Medulla oblongata (tissue), 1 donor: ENCODE measurements at regions not wholly inside any gene's neighbourhood (a gene's known extent, or its start where the extent isn't known, plus 50 kb on each side); places are given as distances from the start of the nearest gene placed in this dataset.
"Not testable (repeated sequence)": the region's sequence is repeated elsewhere in the genome, so short reads cannot be mapped to it uniquely, and the experiment has no call there.

Experiments used
- DNase-seq: peaks from one replicate; pipeline ENCODE4 v3.0.0-alpha.2; 2015; ENCODE audit errors: extremely low spot score

GRCh38 chr4:170804930-170805329 lies 715.2 kb upstream of the AADAT start:
- no peak for DNase-seq

- DNase-seq: no peak
Measured at GRCh38 chr4:170803492-170803891, 713.7 kb upstream of the AADAT start.

DNA sequence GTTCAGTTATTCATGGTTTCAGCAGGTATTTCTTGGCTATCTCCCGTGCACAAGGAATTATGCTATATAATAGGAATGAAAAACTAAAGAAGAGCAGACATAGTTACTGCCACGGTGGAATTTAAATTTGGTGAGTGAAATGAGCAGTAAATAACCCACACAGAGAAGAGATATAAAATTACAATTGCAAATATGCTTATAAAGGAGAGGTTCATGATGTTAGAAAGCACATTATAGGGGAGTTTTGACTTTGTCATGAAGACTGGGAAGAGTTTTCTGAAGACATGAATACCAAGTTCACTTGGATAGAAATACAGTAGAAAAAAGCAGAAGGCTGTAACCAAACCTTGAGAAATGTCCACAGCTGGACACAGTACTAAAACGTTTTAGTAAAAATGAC lies 712.0 kb upstream of the AADAT start:
- no peak for DNase-seq

- no peak for DNase-seq
Measured at GRCh38 chr4:170794525-170794924, 704.8 kb upstream of the AADAT start.

- DNase-seq: not testable (repeated sequence)
Measured at GRCh38 chr4:170788540-170789051, 698.8 kb upstream of the AADAT start.

DNA sequence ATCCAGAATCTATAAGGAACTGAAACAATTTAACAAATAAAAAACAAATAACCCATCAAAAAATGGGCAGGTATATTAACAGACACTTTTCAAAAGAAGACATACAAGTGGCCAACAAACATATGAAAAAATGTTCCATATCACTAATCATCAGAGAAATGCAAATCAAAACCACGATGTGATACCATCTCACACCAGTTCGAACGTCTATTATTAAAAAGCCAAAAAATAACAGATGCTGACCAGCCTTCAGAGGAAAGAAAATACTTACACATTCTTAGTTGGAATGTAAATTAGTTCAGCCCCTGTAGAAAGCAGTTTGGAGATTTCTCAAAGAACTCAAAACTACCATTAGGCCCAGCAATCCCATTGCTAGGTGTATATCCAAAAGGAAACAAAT lies 687.9 kb upstream of the AADAT start:
- DNase-seq: no peak

- no peak for DNase-seq
Measured at GRCh38 chr4:170776983-170777382, 687.2 kb upstream of the AADAT start.

GRCh38 chr4:170775851-170776250 lies 686.1 kb upstream of the AADAT start:
- no peak for DNase-seq

DNA sequence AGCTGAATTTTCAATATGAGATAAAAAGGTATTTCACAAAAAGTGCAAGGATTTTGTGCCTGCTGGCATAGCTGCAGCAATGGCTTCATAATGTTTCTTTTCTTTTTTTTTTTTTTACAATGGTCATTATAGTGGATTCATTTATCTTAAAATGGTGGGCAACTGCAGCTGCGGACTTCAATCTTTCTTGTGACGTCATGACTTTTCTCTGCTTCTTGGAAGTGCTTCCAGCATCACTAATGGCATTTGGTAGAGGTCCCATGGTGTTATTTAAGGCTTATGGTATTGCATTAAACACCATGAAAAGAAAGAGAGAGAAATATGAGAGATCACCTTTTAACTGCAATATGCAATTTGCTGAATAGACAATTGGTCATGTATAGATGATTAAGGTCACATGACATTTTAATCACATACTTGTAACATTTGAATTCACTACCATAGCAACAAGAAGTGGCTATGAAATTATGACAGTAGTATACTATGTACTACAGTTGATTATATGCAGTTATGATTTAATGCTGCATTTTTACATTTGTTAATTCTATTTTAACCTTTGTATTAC lies 684.0 kb upstream of the AADAT start:
- DNase-seq: no peak

GRCh38 chr4:170772429-170772828 lies 682.7 kb upstream of the AADAT start:
- no peak for DNase-seq

- no peak for DNase-seq
Measured at GRCh38 chr4:170770664-170771063, 680.9 kb upstream of the AADAT start.

GRCh38 chr4:170769862-170770261 lies 680.1 kb upstream of the AADAT start:
- DNase-seq: no peak

DNA sequence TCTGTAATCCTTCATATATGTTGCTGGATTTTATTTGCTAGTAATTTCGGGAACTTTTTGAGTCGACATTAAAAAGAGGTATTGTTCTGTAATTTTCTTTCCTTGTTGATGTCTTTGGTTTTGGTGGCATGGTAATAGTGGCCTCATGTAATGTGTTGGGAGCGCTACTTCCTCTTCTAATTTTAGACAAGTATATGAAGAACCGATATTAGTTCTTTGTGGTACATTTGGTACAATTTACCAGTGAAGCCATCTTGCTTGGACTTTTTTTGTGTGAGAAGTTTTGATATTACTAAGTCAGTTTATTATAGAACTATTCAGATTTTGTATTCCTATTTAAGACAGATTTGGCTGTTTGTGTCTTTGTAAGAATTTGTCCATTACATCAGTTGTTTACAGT lies 669.2 kb upstream of the AADAT start:
- no peak for DNase-seq

DNA sequence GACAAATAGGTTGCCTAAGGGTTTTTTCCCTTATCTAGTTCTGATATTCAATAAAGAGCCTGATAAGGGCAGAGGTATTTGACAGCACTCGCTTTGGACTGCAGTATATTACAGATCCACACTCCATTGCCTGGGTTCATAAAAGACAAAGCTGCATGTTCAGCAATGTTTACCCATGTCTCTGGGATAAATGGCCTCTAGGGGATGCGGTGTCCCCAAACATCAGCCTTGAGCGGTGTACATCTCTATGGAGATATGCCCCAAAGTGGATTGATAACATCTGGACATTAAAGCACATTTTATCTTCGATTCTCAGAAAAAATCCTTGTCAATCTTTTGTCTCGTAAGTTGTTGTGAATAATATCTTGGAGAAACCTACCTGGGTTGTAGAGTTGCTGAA lies 660.8 kb upstream of the AADAT start:
- no peak for DNase-seq

DNA sequence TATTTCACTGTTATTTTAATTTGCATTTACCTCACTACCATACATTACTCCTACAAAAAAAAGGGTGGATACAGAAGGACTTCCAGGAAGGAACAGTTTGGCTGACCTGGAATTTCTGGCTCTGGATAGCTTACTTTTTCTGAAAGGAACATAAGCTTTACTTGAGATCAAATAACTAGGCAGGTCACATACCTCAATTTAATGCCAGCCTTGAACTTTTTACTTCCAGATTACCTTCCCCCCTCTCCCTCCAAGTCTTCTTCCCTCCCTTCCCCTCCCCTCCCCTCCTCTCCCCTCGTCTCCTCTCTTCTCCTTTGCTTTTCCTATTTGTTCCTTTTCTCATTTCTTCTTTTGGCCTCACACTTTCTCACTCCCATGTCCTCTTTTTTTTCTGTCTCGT lies 659.2 kb upstream of the AADAT start:
- DNase-seq: no peak

- DNase-seq: no peak
Measured at GRCh38 chr4:170743633-170744032, 653.9 kb upstream of the AADAT start.

DNA sequence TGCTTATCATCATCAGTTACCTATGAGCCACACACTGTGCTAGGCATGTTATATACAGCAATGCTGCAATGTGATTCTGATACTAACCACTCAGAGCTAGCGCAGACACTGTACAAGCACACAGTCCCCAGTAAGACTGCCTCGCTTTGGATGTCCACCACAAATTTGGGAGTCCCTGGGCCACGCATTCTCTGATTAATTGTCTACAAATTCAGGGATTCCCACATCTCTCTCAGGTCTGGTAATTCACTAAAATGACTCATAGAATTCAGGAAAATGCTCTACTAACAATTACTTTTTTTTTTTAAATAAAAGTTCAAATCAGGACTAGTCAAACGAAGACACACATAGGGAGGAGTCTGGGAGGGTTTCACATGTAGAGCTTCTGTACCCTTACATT lies 652.1 kb upstream of the AADAT start:
- DNase-seq: no peak

DNA sequence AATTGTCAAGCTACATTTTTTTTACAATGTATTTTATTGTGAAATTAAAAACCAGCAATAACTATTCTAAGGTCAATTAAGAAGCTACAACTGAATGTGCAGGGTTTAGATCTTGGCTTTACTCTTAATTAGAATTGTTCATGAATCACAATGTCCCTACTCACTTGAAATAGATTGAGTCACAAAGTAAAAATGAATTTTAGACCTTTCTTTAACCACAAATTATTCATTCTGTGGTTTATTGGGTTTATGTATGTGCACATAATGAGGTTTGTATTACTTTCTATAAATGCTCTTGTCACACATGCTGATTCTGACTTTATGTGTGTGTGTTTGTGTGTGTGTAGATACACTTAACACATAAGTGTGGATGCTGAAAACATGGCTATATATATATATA lies 647.0 kb upstream of the AADAT start:
- no peak for DNase-seq

DNA sequence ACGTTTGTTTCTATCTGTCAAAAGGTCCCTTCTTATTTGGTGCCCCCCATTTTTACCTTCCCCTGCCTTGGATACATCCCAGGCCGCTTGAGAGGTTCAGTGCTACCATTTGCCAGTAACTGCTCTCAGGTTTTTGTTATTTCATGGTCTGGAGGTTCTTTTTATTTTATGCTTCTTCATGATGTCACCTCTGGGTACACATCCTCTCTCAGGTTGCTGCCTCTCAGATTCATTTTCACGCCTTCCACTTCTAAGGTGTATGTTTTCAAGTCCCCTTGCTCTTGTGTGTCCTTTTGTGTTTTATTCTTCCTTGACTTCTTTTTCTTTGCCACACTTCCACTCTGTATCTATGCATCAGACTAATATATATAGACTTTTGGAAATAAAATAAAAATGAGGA lies 640.1 kb upstream of the AADAT start:
- DNase-seq: no peak

- no peak for DNase-seq
Measured at GRCh38 chr4:170729236-170729635, 639.5 kb upstream of the AADAT start.

DNA sequence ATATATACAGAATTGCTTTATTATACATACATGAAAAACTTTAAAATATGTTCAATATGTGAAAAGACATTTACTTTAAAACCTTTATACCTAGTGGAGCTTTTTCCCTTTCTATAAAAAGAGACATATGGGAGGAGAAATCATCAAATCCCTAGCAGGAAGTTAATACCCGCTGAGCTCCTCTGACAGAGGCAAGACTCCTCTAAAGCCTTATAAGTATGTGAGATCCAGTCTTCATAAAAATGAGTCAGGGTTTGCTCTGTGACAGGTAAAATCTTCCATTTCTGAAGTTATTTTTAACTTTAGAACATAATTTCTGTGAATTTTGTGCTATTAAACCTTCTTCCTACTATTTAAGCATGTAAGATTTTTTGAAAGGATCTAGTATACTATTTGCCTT lies 634.4 kb upstream of the AADAT start:
- DNase-seq: no peak

- no peak for DNase-seq
Measured at GRCh38 chr4:170723171-170723570, 633.4 kb upstream of the AADAT start.

- no peak for DNase-seq
Measured at GRCh38 chr4:170721812-170722373, 632.1 kb upstream of the AADAT start.

- no peak for DNase-seq
Measured at GRCh38 chr4:170716868-170717267, 627.1 kb upstream of the AADAT start.
